ENCODE measurements at regions not wholly inside any gene's neighbourhood (a gene's known extent, or its start where the extent isn't known, plus 50 kb on each side); places are given as distances from the start of the nearest gene placed in this dataset.

GRCh38 chr4:163768014-163768413 is 273.5 kb downstream of the TMA16 start:
- DNase-seq = no peak

GRCh38 chr4:163772238-163772637 is 277.7 kb downstream of the TMA16 start:
- no peak for DNase-seq

GRCh38 chr4:163773940-163774339 is 279.4 kb downstream of the TMA16 start:
- DNase-seq = no peak

- DNase-seq = no peak
Measured at GRCh38 chr4:163776957-163777356, 282.5 kb downstream of the TMA16 start.

- no peak for DNase-seq
Measured at GRCh38 chr4:163781726-163782125, 287.2 kb downstream of the TMA16 start.

GRCh38 chr4:163790231-163790630 is 295.7 kb downstream of the TMA16 start:
- DNase-seq = no peak

- DNase-seq = no peak
Measured at GRCh38 chr4:163795885-163796284, 301.4 kb downstream of the TMA16 start.

GRCh38 chr4:163804001-163804400 is 309.5 kb downstream of the TMA16 start:
- DNase-seq = no peak

- no peak for DNase-seq
Measured at GRCh38 chr4:163806653-163807052, 312.2 kb downstream of the TMA16 start.

GRCh38 chr4:163808011-163808410 is 313.5 kb downstream of the TMA16 start:
- no peak for DNase-seq

- no peak for DNase-seq
Measured at GRCh38 chr4:163810755-163811154, 316.3 kb downstream of the TMA16 start.

GRCh38 chr4:163815776-163816175 is 321.3 kb downstream of the TMA16 start:
- DNase-seq = no peak

- DNase-seq = no peak
Measured at GRCh38 chr4:163816494-163816893, 322.0 kb downstream of the TMA16 start.

- DNase-seq = no peak
Measured at GRCh38 chr4:163818673-163819072, 324.2 kb downstream of the TMA16 start.

- no peak for DNase-seq
Measured at GRCh38 chr4:163833669-163834068, 339.2 kb downstream of the TMA16 start.

- DNase-seq = no peak
Measured at GRCh38 chr4:163846008-163846407, 351.5 kb downstream of the TMA16 start.

- DNase-seq = no peak
Measured at GRCh38 chr4:163852246-163852645, 357.8 kb downstream of the TMA16 start.

- DNase-seq = no peak
Measured at GRCh38 chr4:163857903-163858302, 363.4 kb downstream of the TMA16 start.

- DNase-seq = no peak
Measured at GRCh38 chr4:163858515-163858914, 364.0 kb downstream of the TMA16 start.

GRCh38 chr4:163863082-163863481 is 368.6 kb downstream of the TMA16 start:
- DNase-seq = no peak

- DNase-seq = no peak
Measured at GRCh38 chr4:163865010-163865409, 370.5 kb downstream of the TMA16 start.

GRCh38 chr4:163866728-163867315 is 372.3 kb downstream of the TMA16 start:
- no peak for DNase-seq

GRCh38 chr4:163868445-163868844 is 374.0 kb downstream of the TMA16 start:
- DNase-seq = no peak

- no peak for DNase-seq
Measured at GRCh38 chr4:163871078-163871477, 376.6 kb downstream of the TMA16 start.

- DNase-seq = no peak
Measured at GRCh38 chr4:163875327-163875726, 380.8 kb downstream of the TMA16 start.
